ENCODE measurements at regions not wholly inside any gene's neighbourhood (a gene's known extent, or its start where the extent isn't known, plus 50 kb on each side); places are given as distances from the start of the nearest gene placed in this dataset.

DNA sequence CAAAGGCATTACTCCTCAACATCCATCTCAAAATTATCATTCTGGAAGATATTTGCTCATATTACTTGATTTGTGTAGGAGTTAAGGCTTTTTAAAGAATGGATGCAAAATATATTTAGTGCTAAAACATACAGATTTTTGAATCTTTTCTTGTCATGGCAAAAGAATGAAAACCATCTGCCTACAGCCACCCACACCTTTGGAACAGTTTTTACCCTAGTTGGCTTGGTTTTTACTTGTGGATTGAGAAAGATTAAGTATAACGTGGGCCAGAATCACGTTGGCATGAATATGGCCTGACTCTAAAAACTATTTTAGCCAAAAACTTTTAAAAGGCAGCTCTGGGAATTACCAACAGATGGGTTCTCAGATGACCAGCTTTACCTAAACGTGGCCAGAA lies 128.2 kb downstream of the SPAG6 start:
- TF ChIP-seq ZNF274 (IDR thresholded peaks at IDR 0.05; ENCODE audit: low read depth, low read length) = no peak
- TF ChIP-seq YY1 (IDR thresholded peaks at IDR 0.05; ENCODE audit: insufficient read depth, insufficient read length) = no peak
- no peak for TF ChIP-seq SUZ12 (IDR thresholded peaks at IDR 0.05; ENCODE audit: extremely low read depth, insufficient read depth, insufficient read length)

All from NT2/D1 (cell line).